PC-9 (cell line): ENCODE measurements at regions not wholly inside any gene's neighbourhood (a gene's known extent, or its start where the extent isn't known, plus 50 kb on each side); places are given as distances from the start of the nearest gene placed in this dataset.

Experiments
- BruUV-seq: library from RNA; stranded (reverse); fragments of 400-500 nt; replicated peaks from 2 replicates; lab custom pipeline; 2021; lab: Mats Ljungman, UMichigan
- CTCF ChIA-PET: fragments of 300-600 bp; sonication (Branson Sonifier 250); formaldehyde crosslinking; loops from one replicate; lab custom pipeline; 2022; ENCODE audit warnings: antibody characterized with exemption; lab: Charles Lee
- POLR2A ChIA-PET: fragments of 300-600 bp; sonication (Branson Sonifier 250); formaldehyde crosslinking; loops from one replicate; lab custom pipeline; 2022; ENCODE audit warnings: antibody characterized with exemption; ENCODE audit not compliant: unreplicated experiment; lab: Charles Lee
- DNase-seq, 2 experiments: peaks; one replicate each; pipeline versions ENCODE4 v3.0.0 to v3.0.0-alpha.2; 2015 to 2022; ENCODE audit warnings: mixed read lengths in 1 of 2
- H2AFZ ChIP-seq: fragments of 200-600 bp; sonication (generic); 2 replicates; pipeline ENCODE4 v1.8.1; 2017; ENCODE audit warnings: antibody characterized with exemption
- H3F3A ChIP-seq: fragments of 200-600 bp; sonication (generic); 2 replicates; pipeline ENCODE4 v1.8.1; 2017; ENCODE audit warnings: antibody characterized with exemption, mild to moderate bottlenecking, low read depth; ENCODE audit not compliant: insufficient read depth
- H3K27ac ChIP-seq: fragments of 200-600 bp; sonication (generic); 2 replicates; pipeline ENCODE4 v1.6.1; 2016; ENCODE audit warnings: mixed run types
- H3K27me3 ChIP-seq: fragments of 200-600 bp; sonication (generic); 2 replicates; pipeline ENCODE4 v1.6.1; 2016; ENCODE audit warnings: low read depth, mixed run types; ENCODE audit not compliant: insufficient read depth
- H3K36me3 ChIP-seq: fragments of 200-600 bp; sonication (generic); 2 replicates; pipeline ENCODE4 v1.6.1; 2016; ENCODE audit warnings: low read depth, mixed run types
- H3K4me1 ChIP-seq: fragments of 200-600 bp; sonication (generic); replicated peaks from 2 replicates; pipeline ENCODE4 v1.6.1; 2016; ENCODE audit warnings: mixed run types; ENCODE audit not compliant: insufficient read depth
- H3K4me2 ChIP-seq: fragments of 200-600 bp; sonication (generic); 2 replicates; pipeline ENCODE4 v1.6.1; 2017; ENCODE audit warnings: mixed run types
- H3K4me3 ChIP-seq: fragments of 200-600 bp; sonication (generic); 2 replicates; pipeline ENCODE4 v1.6.1; 2016; ENCODE audit warnings: mixed run types
- H3K79me2 ChIP-seq: fragments of 200-600 bp; sonication (generic); 2 replicates; pipeline ENCODE4 v1.6.1; 2017; ENCODE audit warnings: low read depth, mixed run types
- H3K9me2 ChIP-seq: fragments of 200-600 bp; sonication (generic); 2 replicates; pipeline ENCODE4 v1.8.1; 2017; ENCODE audit warnings: mild to moderate bottlenecking; ENCODE audit not compliant: insufficient read depth
- H3K9me3 ChIP-seq: fragments of 200-600 bp; sonication (generic); 2 replicates; pipeline ENCODE4 v1.8.1; 2016; ENCODE audit warnings: low read depth; ENCODE audit not compliant: insufficient read depth
- H4K20me1 ChIP-seq: fragments of 200-600 bp; sonication (generic); 2 replicates; pipeline ENCODE4 v1.8.1; 2017; ENCODE audit not compliant: insufficient read depth
- EZH2 ChIP-seq: fragments of 200-600 bp; sonication (generic); IDR thresholded peaks from 2 replicates; pipeline ENCODE4 v1.8.0; 2017; ENCODE audit warnings: antibody characterized with exemption, low read depth
- intact Hi-C: fragments of 100-400 bp; cut with micrococcal nuclease; formaldehyde crosslinking; loops from one replicate; pipeline ENCODE4 v1.10.0; 2022; ENCODE audit not compliant: unreplicated experiment
- TF ChIP-seq, protein P1 (sequence below): fragments of 200-600 bp; sonication (generic); conservative IDR thresholded peaks from 2 replicates; pipeline ENCODE4 v1.6.1; 2017; ENCODE audit warnings: mixed run types, antibody characterized with exemption, mild to moderate bottlenecking, moderate library complexity

DNA sequence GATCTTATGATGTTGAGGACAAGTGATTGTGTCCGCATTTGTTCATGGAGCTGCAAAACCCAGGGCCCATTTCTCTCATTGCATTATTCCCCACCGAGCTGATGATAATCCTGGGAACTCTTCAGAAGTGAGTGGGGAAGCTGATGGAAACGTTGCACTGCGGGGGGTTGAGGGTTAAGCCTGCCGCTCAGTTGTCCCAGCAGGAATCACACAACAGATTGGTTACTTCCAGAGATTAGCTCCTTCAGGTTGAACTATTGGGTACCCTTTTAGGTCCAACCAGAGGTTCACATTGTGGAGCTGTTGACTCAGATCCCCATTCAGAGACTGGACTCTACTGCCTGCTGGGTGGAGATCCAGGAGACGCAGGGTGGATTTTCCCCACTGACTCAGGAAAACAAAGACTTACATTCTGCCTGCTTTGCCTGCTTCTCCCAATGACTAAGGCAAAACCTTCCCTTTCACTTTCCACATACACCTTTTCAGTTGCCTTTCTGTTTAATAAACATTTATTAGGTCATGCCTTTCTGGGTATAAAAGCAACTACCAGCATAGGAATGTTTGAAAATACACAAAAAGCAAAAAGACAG, 286.4 kb downstream of the TXNL1 start:
- Histone ChIP-seq H3K36me3 (no peaks in the 10 kb centered on the region), H3K4me1 (no peaks in the 10 kb centered on the region), H3K4me2 (no peak overlapping the region), H3K27me3 (no peaks in the 10 kb centered on the region), H3K9me3 (0 out of 2 replicates have a peak, but pooled peaks cover 3% of the 10 kb centered on the region), H3F3A (no peaks in the 10 kb centered on the region), H2AFZ (no peak overlapping the region), H3K27ac (no peak overlapping the region), H3K79me2 (no peaks in the 10 kb centered on the region), H4K20me1 (no peaks in the 10 kb centered on the region), H3K4me3 (no peak overlapping the region), H3K9me2 (no peaks in the 10 kb centered on the region)
- no peak for DNase-seq
- intact Hi-C loops = no loop called here
- ChIA-PET CTCF (no interaction called here), POLR2A (no interaction called here)
- TF ChIP-seq, protein P1, sequence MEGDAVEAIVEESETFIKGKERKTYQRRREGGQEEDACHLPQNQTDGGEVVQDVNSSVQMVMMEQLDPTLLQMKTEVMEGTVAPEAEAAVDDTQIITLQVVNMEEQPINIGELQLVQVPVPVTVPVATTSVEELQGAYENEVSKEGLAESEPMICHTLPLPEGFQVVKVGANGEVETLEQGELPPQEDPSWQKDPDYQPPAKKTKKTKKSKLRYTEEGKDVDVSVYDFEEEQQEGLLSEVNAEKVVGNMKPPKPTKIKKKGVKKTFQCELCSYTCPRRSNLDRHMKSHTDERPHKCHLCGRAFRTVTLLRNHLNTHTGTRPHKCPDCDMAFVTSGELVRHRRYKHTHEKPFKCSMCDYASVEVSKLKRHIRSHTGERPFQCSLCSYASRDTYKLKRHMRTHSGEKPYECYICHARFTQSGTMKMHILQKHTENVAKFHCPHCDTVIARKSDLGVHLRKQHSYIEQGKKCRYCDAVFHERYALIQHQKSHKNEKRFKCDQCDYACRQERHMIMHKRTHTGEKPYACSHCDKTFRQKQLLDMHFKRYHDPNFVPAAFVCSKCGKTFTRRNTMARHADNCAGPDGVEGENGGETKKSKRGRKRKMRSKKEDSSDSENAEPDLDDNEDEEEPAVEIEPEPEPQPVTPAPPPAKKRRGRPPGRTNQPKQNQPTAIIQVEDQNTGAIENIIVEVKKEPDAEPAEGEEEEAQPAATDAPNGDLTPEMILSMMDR = no peak
- no peak for TF ChIP-seq EZH2
- no TSS peak for BruUV-seq

DNA sequence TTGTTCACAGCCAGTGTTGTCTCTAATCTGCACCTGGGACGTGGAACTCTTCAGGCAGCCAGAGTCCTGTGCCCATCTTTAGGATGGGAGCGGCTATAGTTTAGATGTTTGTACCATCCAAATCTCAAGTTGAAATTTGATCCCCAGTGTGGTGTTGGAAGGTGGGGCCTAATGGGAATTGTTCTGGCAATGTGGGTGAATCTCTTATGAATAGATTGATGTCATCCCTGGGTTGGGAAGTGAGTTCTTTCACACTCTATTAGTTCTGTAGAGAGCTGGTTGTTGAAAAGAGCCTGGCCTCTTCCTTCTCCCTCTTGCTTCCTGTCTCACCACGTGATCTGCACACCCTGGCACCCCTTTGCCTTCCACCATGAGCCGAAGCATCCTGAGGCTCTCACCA, 300.9 kb downstream of the TXNL1 start:
- intact Hi-C loops = no loop called here
- H4K20me1 ChIP-seq = no peaks in the 10 kb centered on the region
- no peak overlapping the region for H3K27ac ChIP-seq
- no peaks in the 10 kb centered on the region for H3K9me3 ChIP-seq
- no TSS peak for BruUV-seq
- no peaks in the 10 kb centered on the region for H3K4me1 ChIP-seq
- no peak for TF ChIP-seq EZH2
- TF ChIP-seq, protein P1 = no peak
- no peaks in the 10 kb centered on the region for H3K9me2 ChIP-seq
- H3K4me2 ChIP-seq = no peak overlapping the region
- H3K4me3 ChIP-seq = no peak overlapping the region
- ChIA-PET POLR2A (no interaction called here), CTCF (no interaction called here)
- H3F3A ChIP-seq = no peaks in the 10 kb centered on the region
- no peak for DNase-seq
- no peaks in the 10 kb centered on the region for H3K27me3 ChIP-seq
- H3K79me2 ChIP-seq = no peaks in the 10 kb centered on the region
- no peaks in the 10 kb centered on the region for H3K36me3 ChIP-seq
- H2AFZ ChIP-seq = no peak overlapping the region

- Histone ChIP-seq H3K4me2 (no peak overlapping the region), H3K36me3 (no peaks in the 10 kb centered on the region), H2AFZ (no peak overlapping the region), H3K9me2 (no peaks in the 10 kb centered on the region), H3K4me1 (no peaks in the 10 kb centered on the region), H3F3A (no peaks in the 10 kb centered on the region), H3K79me2 (no peaks in the 10 kb centered on the region), H4K20me1 (no peaks in the 10 kb centered on the region), H3K27me3 (no peaks in the 10 kb centered on the region), H3K27ac (no peak overlapping the region), H3K4me3 (no peak overlapping the region), H3K9me3 (no peaks in the 10 kb centered on the region)
- no TSS peak for BruUV-seq
- CTCF ChIA-PET = no interaction called here
- TF ChIP-seq, protein P1 = no peak
- TF ChIP-seq EZH2 = no peak
- POLR2A ChIA-PET = no interaction called here
- no peak for DNase-seq
- intact Hi-C loops = no loop called here
Observed at GRCh38 chr18:56333839-56334238, 304.6 kb downstream of the TXNL1 start.
